Adipocyte (in vitro differentiated cells): ENCODE measurements at regions not wholly inside any gene's neighbourhood (a gene's known extent, or its start where the extent isn't known, plus 50 kb on each side); places are given as distances from the start of the nearest gene placed in this dataset.

Experiments
- DNase-seq: peaks from one replicate; pipeline ENCODE4 v3.0.0-alpha.2; 2015; ENCODE audit warnings: low read depth
- H3K27me3 ChIP-seq: replicated peaks from 2 replicates; pipeline ENCODE4 v1.7.0; 2013; ENCODE audit warnings: mild to moderate bottlenecking, low read length, moderate library complexity; ENCODE audit not compliant: control insufficient read depth, insufficient read depth
- H3K36me3 ChIP-seq: 2 replicates; pipeline ENCODE4 v1.7.0; 2013; ENCODE audit warnings: low read length, mild to moderate bottlenecking, moderate library complexity; ENCODE audit not compliant: control insufficient read depth, insufficient read depth, severe bottlenecking
- H3K4me1 ChIP-seq: 2 replicates; pipeline ENCODE4 v1.7.0; 2013; ENCODE audit warnings: mild to moderate bottlenecking, low read length, moderate library complexity; ENCODE audit not compliant: control insufficient read depth, insufficient read depth
- H3K4me3 ChIP-seq: 2 replicates; pipeline ENCODE4 v1.7.0; 2013; ENCODE audit warnings: mild to moderate bottlenecking, low read length, moderate library complexity
- H3K9ac ChIP-seq: 2 replicates; pipeline ENCODE4 v1.7.0; 2013; ENCODE audit warnings: mild to moderate bottlenecking, low read length, moderate library complexity
- H3K9me3 ChIP-seq: 2 replicates; pipeline ENCODE4 v1.7.0; 2013; ENCODE audit warnings: mild to moderate bottlenecking, low read length, moderate library complexity; ENCODE audit not compliant: control insufficient read depth

DNA sequence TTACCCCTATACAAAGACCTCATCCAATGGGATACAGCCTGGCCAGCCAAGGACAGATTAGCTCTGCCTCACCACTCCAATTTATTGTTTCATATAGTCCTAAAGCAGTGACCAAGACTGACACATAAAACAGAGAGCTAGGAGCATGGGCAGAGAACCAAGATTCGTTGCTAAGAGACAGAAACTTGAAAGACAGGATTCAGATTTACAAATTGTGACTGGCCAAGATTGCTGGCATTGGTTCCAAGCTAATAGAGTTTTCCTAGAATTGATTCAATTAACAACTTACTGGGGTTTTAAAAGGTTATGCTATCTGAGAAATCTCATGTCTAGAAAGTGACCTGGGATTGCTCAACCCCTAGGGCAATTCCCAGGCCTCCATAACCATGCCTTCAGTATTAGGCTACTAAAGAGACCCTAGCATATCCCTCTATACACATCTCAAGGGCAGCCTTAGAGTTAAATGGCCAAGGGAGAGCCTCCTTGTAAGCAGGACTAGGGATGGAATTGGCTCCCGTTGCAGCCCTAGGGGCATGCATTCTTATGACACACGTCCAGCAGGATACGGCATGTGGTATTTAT lies 75.6 kb downstream of the ICOS start:
- Histone ChIP-seq H3K27me3 (peaks cover 40% of the 10 kb centered on the region), H3K36me3 (no peaks in the 10 kb centered on the region), H3K4me3 (no peak overlapping the region), H3K4me1 (no peaks in the 10 kb centered on the region), H3K9ac (no peak overlapping the region), H3K9me3 (peaks cover 5% of the 10 kb centered on the region)
- DNase-seq: peak; percentile 36

DNA sequence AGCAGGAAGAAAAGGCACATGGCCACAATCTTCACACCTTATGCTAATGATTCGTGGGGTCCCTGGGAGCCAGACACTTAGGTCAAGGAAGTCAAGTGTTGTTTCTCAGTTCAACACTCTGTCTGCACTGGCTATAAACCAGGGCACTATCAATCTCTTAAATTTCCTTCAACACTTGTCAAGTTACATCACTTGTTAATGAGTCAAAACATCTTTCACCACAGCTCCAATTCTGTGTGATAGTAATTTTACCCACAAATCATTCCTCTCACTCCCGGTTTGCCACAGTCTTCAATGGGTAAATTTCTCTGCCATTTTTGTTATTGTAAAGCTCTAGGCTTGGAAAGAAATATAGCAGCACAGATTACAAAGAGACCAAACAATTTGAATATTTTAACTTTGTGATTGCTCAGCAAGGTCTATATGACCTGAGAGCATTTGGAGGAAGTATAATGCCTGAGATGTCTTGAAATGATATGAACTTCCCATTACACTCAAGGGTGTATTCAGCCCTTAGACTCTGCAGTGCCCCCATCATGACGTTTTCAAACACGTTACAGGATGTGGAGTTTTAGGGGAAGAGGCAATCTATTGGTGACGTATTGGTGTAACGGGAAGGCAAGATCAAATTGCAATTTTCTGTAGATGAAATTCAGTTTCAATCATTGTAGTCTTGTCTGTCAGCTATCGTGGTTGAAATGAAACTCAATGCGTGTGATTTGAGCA lies 78.7 kb downstream of the ICOS start:
- H3K4me1 ChIP-seq: no peaks in the 10 kb centered on the region
- H3K4me3 ChIP-seq: no peak overlapping the region
- no peak for DNase-seq
- H3K27me3 ChIP-seq: peaks cover 33% of the 10 kb centered on the region
- H3K9ac ChIP-seq: no peak overlapping the region
- no peaks in the 10 kb centered on the region for H3K9me3 ChIP-seq
- H3K36me3 ChIP-seq: no peaks in the 10 kb centered on the region

GRCh38 chr2:204018717-204019116 lies 82.2 kb downstream of the ICOS start:
- no peak for DNase-seq
- H3K36me3 ChIP-seq: no peaks in the 10 kb centered on the region
- no peaks in the 10 kb centered on the region for H3K9me3 ChIP-seq
- H3K27me3 ChIP-seq: peaks cover 20% of the 10 kb centered on the region
- no peak overlapping the region for H3K9ac ChIP-seq
- H3K4me3 ChIP-seq: no peak overlapping the region
- peaks cover 4% of the 10 kb centered on the region for H3K4me1 ChIP-seq

- Histone ChIP-seq H3K4me3 (no peak overlapping the region), H3K36me3 (no peaks in the 10 kb centered on the region), H3K9ac (no peak overlapping the region), H3K9me3 (no peaks in the 10 kb centered on the region), H3K27me3 (peaks cover 9% of the 10 kb centered on the region), H3K4me1 (peaks cover 4% of the 10 kb centered on the region)
- DNase-seq: peak; percentile 35
Observed at GRCh38 chr2:204019572-204020501, 83.3 kb downstream of the ICOS start.

DNA sequence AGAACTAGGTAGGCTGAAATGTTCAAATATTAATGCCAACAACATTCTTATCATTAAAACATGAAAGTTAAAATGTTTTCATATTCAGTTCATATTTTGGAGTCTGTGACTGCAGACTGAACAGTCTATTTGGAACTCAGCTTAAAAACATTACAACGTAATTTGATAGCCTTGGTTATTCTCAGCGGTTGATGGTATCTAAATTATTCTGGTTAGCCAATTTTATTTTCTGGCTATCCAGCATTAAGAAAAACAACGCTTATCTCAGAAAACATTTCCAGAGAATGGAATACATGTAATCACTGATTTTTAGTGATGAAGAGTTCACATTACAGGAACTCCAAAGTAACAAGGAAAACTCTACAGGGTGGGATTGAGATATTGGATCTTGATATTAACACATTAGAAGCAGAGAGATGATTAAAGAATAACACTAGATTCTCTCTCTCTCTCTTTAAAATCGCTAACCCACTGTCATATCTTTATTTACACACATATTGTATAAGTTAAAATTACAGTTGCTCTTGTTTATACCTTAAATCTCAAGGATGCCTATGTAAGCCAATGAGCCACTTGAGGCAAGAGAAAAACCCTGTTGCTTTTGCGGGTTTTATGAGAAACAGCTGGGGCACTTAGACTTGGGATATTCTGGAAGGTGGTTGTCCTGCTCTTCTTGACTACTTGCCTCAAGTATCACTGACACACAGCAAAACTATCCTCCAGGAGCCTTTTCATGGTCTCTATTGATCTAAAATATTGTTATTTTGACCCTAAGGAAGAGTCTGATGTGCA lies 84.9 kb downstream of the ICOS start:
- Histone ChIP-seq H3K36me3 (no peaks in the 10 kb centered on the region), H3K4me1 (peaks cover 4% of the 10 kb centered on the region), H3K9ac (no peak overlapping the region), H3K27me3 (peaks cover 12% of the 10 kb centered on the region), H3K9me3 (no peaks in the 10 kb centered on the region), H3K4me3 (no peak overlapping the region)
- DNase-seq: peak; percentile 68

- no peak overlapping the region for H3K9ac ChIP-seq
- H3K9me3 ChIP-seq: no peaks in the 10 kb centered on the region
- peaks cover 15% of the 10 kb centered on the region for H3K27me3 ChIP-seq
- H3K36me3 ChIP-seq: no peaks in the 10 kb centered on the region
- H3K4me1 ChIP-seq: peaks cover 4% of the 10 kb centered on the region
- DNase-seq: no peak
- H3K4me3 ChIP-seq: no peak overlapping the region
Observed at GRCh38 chr2:204022550-204022949, 86.0 kb downstream of the ICOS start.

DNA sequence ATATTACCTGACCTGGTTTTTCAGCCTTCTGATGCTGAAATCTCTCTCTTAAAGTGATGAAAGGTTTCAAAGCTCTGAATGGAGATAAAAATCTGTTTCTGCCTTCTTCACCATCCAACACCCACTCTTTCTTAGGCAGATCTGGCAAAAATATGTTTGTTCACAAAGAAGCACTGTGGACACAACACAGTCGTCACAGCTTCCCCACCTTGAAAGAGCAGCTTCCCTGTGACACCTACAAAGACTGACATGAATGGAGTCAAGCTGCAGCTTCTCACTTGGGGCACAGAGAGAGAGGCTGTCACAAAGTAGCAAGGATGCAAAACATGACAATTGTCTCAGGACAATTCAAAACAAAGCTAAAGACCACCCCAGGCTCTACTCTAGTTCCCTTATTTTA lies 86.5 kb downstream of the ICOS start:
- DNase-seq: no peak
- no peak overlapping the region for H3K9ac ChIP-seq
- no peaks in the 10 kb centered on the region for H3K9me3 ChIP-seq
- H3K27me3 ChIP-seq: peaks cover 11% of the 10 kb centered on the region
- no peaks in the 10 kb centered on the region for H3K36me3 ChIP-seq
- H3K4me1 ChIP-seq: peaks cover 4% of the 10 kb centered on the region
- no peak overlapping the region for H3K4me3 ChIP-seq

DNA sequence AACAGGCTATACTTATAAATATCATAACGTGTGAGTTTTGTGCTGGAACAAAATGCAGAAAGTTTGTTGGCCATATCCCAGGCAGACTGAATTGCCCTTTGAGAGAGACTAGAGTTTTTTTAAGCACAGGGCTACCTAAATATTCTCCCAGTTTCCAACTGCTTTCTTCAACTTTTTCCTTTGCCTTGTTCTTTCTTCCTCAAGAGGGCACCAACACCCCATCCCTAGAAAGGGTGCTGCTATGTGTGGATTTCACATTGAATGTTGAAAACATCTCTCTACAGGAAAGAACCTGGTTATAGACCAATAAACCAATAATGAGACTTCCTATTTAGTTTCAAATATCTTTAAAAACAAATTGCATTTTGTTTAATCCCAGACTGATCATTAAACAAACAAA lies 87.9 kb downstream of the ICOS start:
- no peak overlapping the region for H3K4me3 ChIP-seq
- peak; percentile 81 for DNase-seq
- peaks cover 6% of the 10 kb centered on the region for H3K27me3 ChIP-seq
- peaks cover 4% of the 10 kb centered on the region for H3K4me1 ChIP-seq
- no peak overlapping the region for H3K9ac ChIP-seq
- no peaks in the 10 kb centered on the region for H3K9me3 ChIP-seq
- H3K36me3 ChIP-seq: no peaks in the 10 kb centered on the region

DNA sequence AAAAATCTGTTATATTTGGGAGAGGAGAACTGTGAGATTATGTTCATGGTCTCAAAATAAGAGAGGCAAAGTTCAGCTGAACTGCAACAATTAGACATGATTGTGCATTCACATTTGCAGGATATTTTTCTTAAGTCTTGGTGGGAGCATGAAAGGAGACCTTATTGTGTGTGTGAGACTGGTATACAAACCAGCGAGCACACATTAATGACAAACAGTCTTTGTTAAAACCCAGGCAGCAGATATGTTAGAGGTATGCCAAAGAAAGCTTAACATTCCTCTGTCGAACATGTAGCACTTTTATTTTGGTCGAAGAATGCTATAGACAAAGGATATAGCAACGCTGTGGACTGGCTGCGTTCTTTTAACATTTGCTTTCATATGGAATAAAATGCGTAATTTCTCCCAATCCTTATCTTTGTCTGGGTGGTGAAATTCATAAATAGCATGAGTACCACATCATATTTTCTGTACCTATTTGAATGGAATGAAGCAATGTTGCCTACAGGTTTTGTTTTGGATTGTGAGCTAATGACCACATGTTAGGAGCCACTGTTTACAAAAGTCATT lies 88.4 kb downstream of the ICOS start:
- Histone ChIP-seq H3K4me3 (no peak overlapping the region), H3K4me1 (peaks cover 4% of the 10 kb centered on the region), H3K9me3 (no peaks in the 10 kb centered on the region), H3K9ac (no peak overlapping the region), H3K36me3 (no peaks in the 10 kb centered on the region), H3K27me3 (peaks cover 6% of the 10 kb centered on the region)
- DNase-seq: no peak

- Histone ChIP-seq H3K4me3 (no peak overlapping the region), H3K27me3 (peaks cover 6% of the 10 kb centered on the region), H3K4me1 (peaks cover 4% of the 10 kb centered on the region), H3K9me3 (no peaks in the 10 kb centered on the region), H3K9ac (no peak overlapping the region), H3K36me3 (no peaks in the 10 kb centered on the region)
- no peak for DNase-seq
Observed at GRCh38 chr2:204026294-204026693, 89.7 kb downstream of the ICOS start.
